Thyroid gland (tissue), 4 donors: ENCODE measurements at regions not wholly inside any gene's neighbourhood (a gene's known extent, or its start where the extent isn't known, plus 50 kb on each side); places are given as distances from the start of the nearest gene placed in this dataset.

ENCODE experiments used
- DNase-seq, 2 donors: peaks; one replicate each; pipeline ENCODE4 v3.0.0-alpha.2; 2019
- H3K27ac ChIP-seq, 3 donors: fragments of 200-600 bp; sonication (generic); 1 replicate in 2 of 3; 2 replicates in 1 of 3; pipeline ENCODE4 v1.5.1; 2016 to 2019; ENCODE audit warnings: mild to moderate bottlenecking in 1 of 3, moderate library complexity in 1 of 3
- H3K27me3 ChIP-seq: fragments of 200-600 bp; sonication (generic); one replicate; pipeline ENCODE4 v1.5.1; 2019
- H3K36me3 ChIP-seq, 2 donors: fragments of 200-600 bp; sonication (generic); one replicate each; pipeline ENCODE4 v1.5.1; 2016 to 2019
- H3K4me1 ChIP-seq, 2 donors: fragments of 200-600 bp; sonication (generic); one replicate each; pipeline ENCODE4 v1.5.1; 2017 to 2019
- H3K4me3 ChIP-seq, 3 donors: fragments of 200-600 bp; sonication (generic); replicated peaks in 1 of 3; 1 replicate in 2 of 3; 2 replicates in 1 of 3; pipeline ENCODE4 v1.5.1; 2016; ENCODE audit warnings: mild to moderate bottlenecking in 1 of 3
- H3K9me3 ChIP-seq: fragments of 200-600 bp; sonication (generic); one replicate; pipeline ENCODE4 v1.5.1; 2017
- CTCF ChIP-seq, 6 experiments: fragments of 200-600 bp in 3 of 6; fragments of 450-650 bp in 3 of 6; sonication (generic) in 3 of 6; IDR thresholded peaks; one replicate each; pipeline ENCODE4 v1.5.1; 2016 to 2019; ENCODE audit warnings: antibody characterized with exemption in 6 of 6, mild to moderate bottlenecking in 2 of 6, inconsistent platforms in 1 of 6, moderate library complexity in 1 of 6
- POLR2A ChIP-seq, 2 donors: fragments of 450-650 bp; IDR thresholded peaks; one replicate each; pipeline ENCODE4 v1.6.1; 2017; ENCODE audit warnings: antibody characterized with exemption in 2 of 2, mild to moderate bottlenecking in 2 of 2, moderate library complexity in 1 of 2
- WGBS, 2 donors: methylation state at CpG; one replicate each; pipeline ENCODE4 v1.1.5; 2017; 5-methylcytosine and 5-hydroxymethylcytosine counted together
- intact Hi-C: fragments of 100-400 bp; cut with DNase I; formaldehyde crosslinking; loops from one replicate; pipeline ENCODE4 v1.15.1; 2023

- H3K27me3 ChIP-seq: no peaks in the 10 kb centered on the region
- TF ChIP-seq CTCF (IDR thresholded peaks at IDR 0.05) (no peak), POLR2A (IDR thresholded peaks at IDR 0.05) (no peak)
- no peak for DNase-seq
- no peaks in the 10 kb centered on the region for H3K4me1 ChIP-seq
- intact Hi-C loops: no loop called here
- no peaks in the 10 kb centered on the region for H3K9me3 ChIP-seq
- no peaks in the 10 kb centered on the region for H3K36me3 ChIP-seq
- WGBS, 2 donors: 57 to 63% methylated on average over 7 of the region's 7 CpGs
- no peak overlapping the region for H3K4me3 ChIP-seq
- H3K27ac ChIP-seq: no peak overlapping the region
Measured at GRCh38 chr6:76814496-76815458, 648.5 kb downstream of the HTR1B start.

GRCh38 chr6:76810286-76810685, 653.0 kb downstream of the HTR1B start:
- Histone ChIP-seq H3K4me3 (no peak overlapping the region), H3K4me1 (no peaks in the 10 kb centered on the region), H3K36me3 (no peaks in the 10 kb centered on the region), H3K27ac (no peak overlapping the region), H3K27me3 (no peaks in the 10 kb centered on the region), H3K9me3 (no peaks in the 10 kb centered on the region)
- TF ChIP-seq POLR2A (IDR thresholded peaks at IDR 0.05): no peak
- no peak for TF ChIP-seq CTCF (IDR thresholded peaks at IDR 0.05)
- intact Hi-C loops: no loop called here
- DNase-seq: no peak
- 93 to 96% methylated on average over 12 to 13 of the region's 13 CpGs for WGBS, 2 donors

- no peaks in the 10 kb centered on the region for H3K9me3 ChIP-seq
- H3K4me3 ChIP-seq: no peak overlapping the region
- no peaks in the 10 kb centered on the region for H3K27me3 ChIP-seq
- DNase-seq: no peak
- no peaks in the 10 kb centered on the region for H3K36me3 ChIP-seq
- intact Hi-C loops: no loop called here
- H3K27ac ChIP-seq: no peak overlapping the region
- WGBS, 2 donors: 90 to 95% methylated on average over 5 of the region's 5 CpGs
- no peak for TF ChIP-seq POLR2A (IDR thresholded peaks at IDR 0.05)
- TF ChIP-seq CTCF (IDR thresholded peaks at IDR 0.05): no peak
- no peaks in the 10 kb centered on the region for H3K4me1 ChIP-seq
Measured at GRCh38 chr6:76803038-76803580, 660.2 kb downstream of the HTR1B start.

GRCh38 chr6:76792394-76792793, 670.9 kb downstream of the HTR1B start:
- no peak overlapping the region for H3K27ac ChIP-seq
- H3K36me3 ChIP-seq: no peaks in the 10 kb centered on the region
- TF ChIP-seq CTCF (IDR thresholded peaks at IDR 0.05): no peak
- no peak for TF ChIP-seq POLR2A (IDR thresholded peaks at IDR 0.05)
- WGBS, 2 donors: 86 to 95% methylated on average over 1 of the region's 1 CpG
- H3K9me3 ChIP-seq: no peaks in the 10 kb centered on the region
- no peak overlapping the region for H3K4me3 ChIP-seq
- H3K27me3 ChIP-seq: no peaks in the 10 kb centered on the region
- intact Hi-C loops: no loop called here
- no peak for DNase-seq
- H3K4me1 ChIP-seq: no peaks in the 10 kb centered on the region

GRCh38 chr6:76790881-76791280, 672.4 kb downstream of the HTR1B start:
- H3K36me3 ChIP-seq: no peaks in the 10 kb centered on the region
- no peak overlapping the region for H3K27ac ChIP-seq
- TF ChIP-seq POLR2A (IDR thresholded peaks at IDR 0.05) (no peak), CTCF (IDR thresholded peaks at IDR 0.05) (no peak)
- DNase-seq: no peak
- H3K4me3 ChIP-seq: no peak overlapping the region
- H3K4me1 ChIP-seq: no peaks in the 10 kb centered on the region
- no peaks in the 10 kb centered on the region for H3K9me3 ChIP-seq
- intact Hi-C loops: no loop called here
- no peaks in the 10 kb centered on the region for H3K27me3 ChIP-seq
